ENCODE measurements at regions not wholly inside any gene's neighbourhood (a gene's known extent, or its start where the extent isn't known, plus 50 kb on each side); places are given as distances from the start of the nearest gene placed in this dataset.
A peak's percentile ranks its signal among the peaks of the same experiment; 100 is the strongest.

DNA sequence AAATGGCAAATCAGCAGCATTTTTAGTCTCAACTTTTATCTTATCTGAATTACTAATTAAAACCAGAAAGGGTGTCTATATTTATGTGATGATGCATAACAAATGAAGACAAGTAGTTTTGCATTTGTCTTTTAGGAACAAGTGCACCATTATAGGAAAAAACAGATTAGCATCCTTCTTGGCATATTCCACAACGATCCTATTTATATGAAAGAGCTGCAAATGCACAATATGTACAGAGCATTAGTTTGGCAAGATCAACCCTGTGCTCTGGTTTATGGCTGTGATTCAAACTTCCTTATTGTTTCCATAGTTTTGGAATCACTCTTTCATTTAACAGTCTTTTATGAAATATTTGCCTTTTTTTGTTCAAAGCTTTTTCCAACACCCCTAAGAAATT lies 486.8 kb downstream of the KCNH5 start:
- no peaks in the 10 kb centered on the region for H3K36me3 ChIP-seq (ENCODE audit: control insufficient read depth, insufficient read depth, low read length)
- H3K4me2 ChIP-seq (ENCODE audit: extremely low read depth, insufficient read depth, low read length), result no peak overlapping the region
- DNase-seq (ENCODE audit: low read depth in 2 of 2), result no peak
- H3K4me1 ChIP-seq (ENCODE audit: control insufficient read depth, extremely low read depth, insufficient read depth, low read length), result no peaks in the 10 kb centered on the region
- no peak overlapping the region for H2AFZ ChIP-seq (ENCODE audit: low read length)
- no peaks in the 10 kb centered on the region for H4K20me1 ChIP-seq (ENCODE audit: control insufficient read depth, extremely low read depth, insufficient read depth, low read length)
- H3K79me2 ChIP-seq (ENCODE audit: control insufficient read depth, insufficient read depth, low read length), result no peaks in the 10 kb centered on the region
- no peak overlapping the region for H3K27ac ChIP-seq (ENCODE audit: insufficient read depth, low read length)
- H3K9me3 ChIP-seq (ENCODE audit: control insufficient read depth, insufficient read depth, low read depth, low read length), result no peaks in the 10 kb centered on the region
- TF ChIP-seq, protein P1, sequence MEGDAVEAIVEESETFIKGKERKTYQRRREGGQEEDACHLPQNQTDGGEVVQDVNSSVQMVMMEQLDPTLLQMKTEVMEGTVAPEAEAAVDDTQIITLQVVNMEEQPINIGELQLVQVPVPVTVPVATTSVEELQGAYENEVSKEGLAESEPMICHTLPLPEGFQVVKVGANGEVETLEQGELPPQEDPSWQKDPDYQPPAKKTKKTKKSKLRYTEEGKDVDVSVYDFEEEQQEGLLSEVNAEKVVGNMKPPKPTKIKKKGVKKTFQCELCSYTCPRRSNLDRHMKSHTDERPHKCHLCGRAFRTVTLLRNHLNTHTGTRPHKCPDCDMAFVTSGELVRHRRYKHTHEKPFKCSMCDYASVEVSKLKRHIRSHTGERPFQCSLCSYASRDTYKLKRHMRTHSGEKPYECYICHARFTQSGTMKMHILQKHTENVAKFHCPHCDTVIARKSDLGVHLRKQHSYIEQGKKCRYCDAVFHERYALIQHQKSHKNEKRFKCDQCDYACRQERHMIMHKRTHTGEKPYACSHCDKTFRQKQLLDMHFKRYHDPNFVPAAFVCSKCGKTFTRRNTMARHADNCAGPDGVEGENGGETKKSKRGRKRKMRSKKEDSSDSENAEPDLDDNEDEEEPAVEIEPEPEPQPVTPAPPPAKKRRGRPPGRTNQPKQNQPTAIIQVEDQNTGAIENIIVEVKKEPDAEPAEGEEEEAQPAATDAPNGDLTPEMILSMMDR (conservative IDR thresholded peaks at IDR 0.05 in 1 of 2, IDR thresholded peaks at IDR 0.05 in 1 of 2; ENCODE audit: low read depth in 1 of 2, low read length in 2 of 2), result no peak
- no peak for TF ChIP-seq EZH2 (IDR thresholded peaks at IDR 0.05; ENCODE audit: low read length, missing control alignments)
- H3K27me3 ChIP-seq (ENCODE audit: control insufficient read depth, insufficient read depth, low read length), result no peaks in the 10 kb centered on the region
- no peak overlapping the region for H3K4me3 ChIP-seq (replicated peaks in 1 of 4; ENCODE audit: control extremely low read depth in 1 of 4, insufficient read depth in 1 of 4, low read depth in 3 of 4, low read length in 4 of 4)
- no peak overlapping the region for H3K9ac ChIP-seq (ENCODE audit: insufficient read depth, low read length)

DNA sequence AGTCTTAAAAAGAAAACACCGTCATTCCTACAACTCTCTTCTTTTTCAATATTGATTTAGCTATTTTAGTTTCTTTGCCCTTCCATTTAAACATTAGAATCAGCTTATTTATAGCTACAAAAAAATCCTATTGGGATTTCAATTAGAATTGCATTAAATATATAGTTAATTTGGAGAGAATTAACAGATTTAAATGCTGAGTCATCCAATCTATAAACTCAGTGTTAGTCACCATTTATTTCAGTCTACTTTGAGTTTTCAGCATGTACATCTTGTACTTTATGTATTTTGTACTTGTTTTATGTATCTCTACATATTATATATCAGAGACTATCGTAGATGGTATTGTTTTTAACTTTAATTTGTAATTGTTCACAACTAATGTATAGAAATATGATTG lies 460.0 kb downstream of the KCNH5 start:
- no peak for DNase-seq (ENCODE audit: low read depth in 2 of 2)

DNA sequence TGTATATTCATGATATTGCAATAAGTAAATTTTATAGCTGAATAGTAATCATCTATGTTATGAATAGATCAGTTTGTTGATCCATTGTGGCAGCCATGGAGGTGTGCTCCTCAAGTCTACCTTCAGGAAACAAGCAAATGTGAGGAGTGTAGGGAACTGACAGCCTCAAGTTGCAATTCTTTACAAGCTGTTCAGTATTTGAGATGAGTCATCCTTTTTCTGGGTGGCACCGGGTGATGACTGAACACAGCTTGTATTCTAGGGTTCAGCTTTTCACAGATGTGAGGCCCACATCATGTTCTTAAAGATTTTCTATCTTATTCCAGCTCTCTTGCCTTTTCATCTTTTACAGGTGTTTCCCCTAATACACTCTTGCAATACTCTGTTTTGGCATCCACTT lies 452.4 kb downstream of the KCNH5 start:
- Histone ChIP-seq H3K4me3 (replicated peaks in 1 of 4; ENCODE audit: control extremely low read depth in 1 of 4, insufficient read depth in 1 of 4, low read depth in 3 of 4, low read length in 4 of 4) (no peak overlapping the region), H3K27ac (ENCODE audit: insufficient read depth, low read length) (no peak overlapping the region), H3K27me3 (ENCODE audit: control insufficient read depth, insufficient read depth, low read length) (no peaks in the 10 kb centered on the region), H3K36me3 (ENCODE audit: control insufficient read depth, insufficient read depth, low read length) (no peaks in the 10 kb centered on the region), H3K9me3 (ENCODE audit: control insufficient read depth, insufficient read depth, low read depth, low read length) (no peaks in the 10 kb centered on the region), H3K79me2 (ENCODE audit: control insufficient read depth, insufficient read depth, low read length) (no peaks in the 10 kb centered on the region), H4K20me1 (ENCODE audit: control insufficient read depth, extremely low read depth, insufficient read depth, low read length) (no peaks in the 10 kb centered on the region), H3K9ac (ENCODE audit: insufficient read depth, low read length) (no peak overlapping the region), H3K4me2 (ENCODE audit: extremely low read depth, insufficient read depth, low read length) (no peak overlapping the region), H2AFZ (ENCODE audit: low read length) (no peak overlapping the region), H3K4me1 (ENCODE audit: control insufficient read depth, extremely low read depth, insufficient read depth, low read length) (no peaks in the 10 kb centered on the region)
- peak; percentile 36 to 59 for DNase-seq (ENCODE audit: low read depth in 2 of 2)
- TF ChIP-seq EZH2 (IDR thresholded peaks at IDR 0.05; ENCODE audit: low read length, missing control alignments), result no peak
- TF ChIP-seq, protein P1 (conservative IDR thresholded peaks at IDR 0.05 in 1 of 2, IDR thresholded peaks at IDR 0.05 in 1 of 2; ENCODE audit: low read depth in 1 of 2, low read length in 2 of 2), result no peak

More for the DNA sequence above, 460.0 kb downstream of the KCNH5 start:
- Histone ChIP-seq H3K36me3 (ENCODE audit: control insufficient read depth, insufficient read depth, low read length) (no peaks in the 10 kb centered on the region), H4K20me1 (ENCODE audit: control insufficient read depth, extremely low read depth, insufficient read depth, low read length) (no peaks in the 10 kb centered on the region), H3K9me3 (ENCODE audit: control insufficient read depth, insufficient read depth, low read depth, low read length) (no peaks in the 10 kb centered on the region), H3K27me3 (ENCODE audit: control insufficient read depth, insufficient read depth, low read length) (no peaks in the 10 kb centered on the region), H3K4me2 (ENCODE audit: extremely low read depth, insufficient read depth, low read length) (no peak overlapping the region), H3K79me2 (ENCODE audit: control insufficient read depth, insufficient read depth, low read length) (no peaks in the 10 kb centered on the region), H3K4me3 (replicated peaks in 1 of 4; ENCODE audit: control extremely low read depth in 1 of 4, insufficient read depth in 1 of 4, low read depth in 3 of 4, low read length in 4 of 4) (no peak overlapping the region), H3K4me1 (ENCODE audit: control insufficient read depth, extremely low read depth, insufficient read depth, low read length) (no peaks in the 10 kb centered on the region), H3K9ac (ENCODE audit: insufficient read depth, low read length) (no peak overlapping the region), H2AFZ (ENCODE audit: low read length) (no peak overlapping the region), H3K27ac (ENCODE audit: insufficient read depth, low read length) (no peak overlapping the region)
- TF ChIP-seq, protein P1 (conservative IDR thresholded peaks at IDR 0.05 in 1 of 2, IDR thresholded peaks at IDR 0.05 in 1 of 2; ENCODE audit: low read depth in 1 of 2, low read length in 2 of 2), result no peak
- no peak for TF ChIP-seq EZH2 (IDR thresholded peaks at IDR 0.05; ENCODE audit: low read length, missing control alignments)

All from fibroblast of lung (primary cell).